PC-9 (cell line): ENCODE measurements at regions not wholly inside any gene's neighbourhood (a gene's known extent, or its start where the extent isn't known, plus 50 kb on each side); places are given as distances from the start of the nearest gene placed in this dataset.

ENCODE experiments used
- CTCF ChIP-seq: fragments of 200-600 bp; sonication (generic); conservative IDR thresholded peaks from 2 replicates; pipeline ENCODE4 v1.6.1; 2017; ENCODE audit warnings: mixed run types, antibody characterized with exemption, mild to moderate bottlenecking, moderate library complexity
- EZH2 ChIP-seq: fragments of 200-600 bp; sonication (generic); IDR thresholded peaks from 2 replicates; pipeline ENCODE4 v1.8.0; 2017; ENCODE audit warnings: antibody characterized with exemption, low read depth

DNA sequence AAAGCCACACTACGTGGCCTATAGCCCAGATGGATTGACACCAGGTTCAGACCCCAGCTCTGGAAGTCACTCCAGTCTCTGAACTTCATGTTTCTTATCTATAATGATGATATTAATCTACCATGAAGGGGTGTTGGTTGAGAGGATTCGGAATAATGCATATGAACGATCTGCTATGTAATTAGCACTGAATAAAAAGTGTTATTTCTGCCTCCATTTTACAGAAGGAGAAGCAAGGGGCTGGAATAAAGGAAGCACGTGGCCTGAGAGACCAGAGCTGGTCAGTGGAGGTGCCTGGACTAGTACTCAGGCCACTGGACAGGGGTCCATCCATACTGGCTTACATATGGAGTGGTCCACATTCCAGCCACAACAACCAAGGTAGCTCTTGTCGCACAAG lies 166.5 kb upstream of the MYCN start:
- TF ChIP-seq CTCF: no peak
- TF ChIP-seq EZH2: no peak
